ENCODE measurements at regions not wholly inside any gene's neighbourhood (a gene's known extent, or its start where the extent isn't known, plus 50 kb on each side); places are given as distances from the start of the nearest gene placed in this dataset.

DNA sequence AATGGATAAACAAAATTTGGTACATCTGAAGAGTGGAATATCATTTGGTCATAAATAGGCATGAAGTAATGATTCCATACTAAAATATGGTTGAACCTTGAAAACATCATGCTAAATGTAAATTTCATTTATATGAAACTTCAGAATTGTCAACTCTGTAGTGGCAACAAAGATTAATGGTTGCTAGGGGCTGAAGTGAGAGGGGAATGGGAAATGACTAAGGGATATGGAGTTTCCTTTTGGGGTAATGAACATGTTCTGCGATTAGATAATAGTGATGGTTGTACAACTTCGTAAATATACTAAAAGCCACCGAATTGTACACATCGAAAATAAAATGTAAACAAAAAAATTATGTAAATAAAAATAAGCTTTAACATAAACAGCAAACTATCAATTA lies 384.1 kb upstream of the STEAP1 start:
- TF ChIP-seq, protein P1, sequence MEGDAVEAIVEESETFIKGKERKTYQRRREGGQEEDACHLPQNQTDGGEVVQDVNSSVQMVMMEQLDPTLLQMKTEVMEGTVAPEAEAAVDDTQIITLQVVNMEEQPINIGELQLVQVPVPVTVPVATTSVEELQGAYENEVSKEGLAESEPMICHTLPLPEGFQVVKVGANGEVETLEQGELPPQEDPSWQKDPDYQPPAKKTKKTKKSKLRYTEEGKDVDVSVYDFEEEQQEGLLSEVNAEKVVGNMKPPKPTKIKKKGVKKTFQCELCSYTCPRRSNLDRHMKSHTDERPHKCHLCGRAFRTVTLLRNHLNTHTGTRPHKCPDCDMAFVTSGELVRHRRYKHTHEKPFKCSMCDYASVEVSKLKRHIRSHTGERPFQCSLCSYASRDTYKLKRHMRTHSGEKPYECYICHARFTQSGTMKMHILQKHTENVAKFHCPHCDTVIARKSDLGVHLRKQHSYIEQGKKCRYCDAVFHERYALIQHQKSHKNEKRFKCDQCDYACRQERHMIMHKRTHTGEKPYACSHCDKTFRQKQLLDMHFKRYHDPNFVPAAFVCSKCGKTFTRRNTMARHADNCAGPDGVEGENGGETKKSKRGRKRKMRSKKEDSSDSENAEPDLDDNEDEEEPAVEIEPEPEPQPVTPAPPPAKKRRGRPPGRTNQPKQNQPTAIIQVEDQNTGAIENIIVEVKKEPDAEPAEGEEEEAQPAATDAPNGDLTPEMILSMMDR (IDR thresholded peaks at IDR 0.05), result no peak
- TF ChIP-seq POLR2AphosphoS5 (IDR thresholded peaks at IDR 0.05) (no peak), EP300 (IDR thresholded peaks at IDR 0.05) (no peak), POLR2A (IDR thresholded peaks at IDR 0.05; ENCODE audit: low read depth) (no peak)

Measured in esophagus muscularis mucosa (tissue), 4 donors.